ENCODE measurements at regions not wholly inside any gene's neighbourhood (a gene's known extent, or its start where the extent isn't known, plus 50 kb on each side); places are given as distances from the start of the nearest gene placed in this dataset.

GRCh38 chr9:129446828-129447550 lies 173.9 kb downstream of the C9orf50 start:
- Histone ChIP-seq H3K9ac (replicated peaks; ENCODE audit: extremely low read depth, insufficient read depth, low read length) (no peak overlapping the region), H3K4me2 (ENCODE audit: insufficient read depth, low read length) (no peak overlapping the region), H2AFZ (ENCODE audit: low read depth, low read length) (no peak overlapping the region), H3K9me1 (replicated peaks; ENCODE audit: control insufficient read depth, extremely low read depth, insufficient read depth, low read length) (no peaks in the 10 kb centered on the region), H3K27me3 (ENCODE audit: control insufficient read depth in 2 of 2, insufficient read depth in 2 of 2, low read length in 2 of 2) (peaks cover 0 to 2% of the 10 kb centered on the region in 2 experiments), H3K27ac (ENCODE audit: insufficient read depth, low read depth, low read length) (no peak overlapping the region), H3K4me1 (ENCODE audit: control insufficient read depth, extremely low read depth, insufficient read depth, low read length) (peaks cover 10% of the 10 kb centered on the region), H3K9me3 (replicated peaks; ENCODE audit: control insufficient read depth, insufficient read depth, low read length) (no peaks in the 10 kb centered on the region), H3K79me2 (ENCODE audit: control insufficient read depth, insufficient read depth, low read length) (no peaks in the 10 kb centered on the region), H3K4me3 (replicated peaks in 1 of 3; ENCODE audit: insufficient read depth in 1 of 3, low read depth in 1 of 3, low read length in 3 of 3) (no peak overlapping the region), H3K36me3 (ENCODE audit: control insufficient read depth in 2 of 2, extremely low read depth in 1 of 2, insufficient read depth in 2 of 2, low read length in 2 of 2) (no peaks in the 10 kb centered on the region), H4K20me1 (replicated peaks; ENCODE audit: control insufficient read depth, extremely low read depth, insufficient read depth, low read length) (no peaks in the 10 kb centered on the region)
- no TSS peak for BruUV-seq (replicated peaks)
- ChIA-PET POLR2A (no interaction called here), CTCF (no interaction called here)
- FAIRE-seq: no peak
- dilution Hi-C loops (cut with MboI; ENCODE audit: extremely low pct_ligation_motif_present, low sequenced_read_pairs): no loop called here
- intact Hi-C loops (cut with micrococcal nuclease): no loop called here
- no peak for DNase-seq (ENCODE audit: low read depth, low spot score)
- TF ChIP-seq MYC (IDR thresholded peaks at IDR 0.05; ENCODE audit: low read depth, low read length) (no peak), POLR2AphosphoS5 (IDR thresholded peaks at IDR 0.05; ENCODE audit: insufficient read depth, low read depth, low read length) (no peak), EZH2 (IDR thresholded peaks at IDR 0.05; ENCODE audit: borderline replicate concordance, low read depth, low read length, severe bottlenecking) (no peak), FOS (IDR thresholded peaks at IDR 0.05; ENCODE audit: borderline replicate concordance, insufficient read depth, low read length) (no peak), POLR2A (IDR thresholded peaks at IDR 0.05; ENCODE audit: low read depth, low read length) (no peak), CTCF (IDR thresholded peaks at IDR 0.05; ENCODE audit: extremely low read depth in 1 of 2, insufficient read depth in 1 of 2, low read depth in 1 of 2, low read length in 2 of 2) (no peak), MAX (IDR thresholded peaks at IDR 0.05; ENCODE audit: insufficient read depth, insufficient read length) (no peak), JUN (IDR thresholded peaks at IDR 0.05; ENCODE audit: borderline replicate concordance, insufficient read depth, insufficient read length, low read depth) (no peak), GATA2 (IDR thresholded peaks at IDR 0.05; ENCODE audit: insufficient read depth, insufficient read length, low read depth, low read length) (no peak)

Data from endothelial cell of umbilical vein (primary cell).